ENCODE measurements at regions not wholly inside any gene's neighbourhood (a gene's known extent, or its start where the extent isn't known, plus 50 kb on each side); places are given as distances from the start of the nearest gene placed in this dataset.

- Histone ChIP-seq H3K4me2 (ENCODE audit: insufficient read depth, low read length) (peak overlapping the region; percentile 59; the same call in 1 of the 2 replicates), H3K27me3 (ENCODE audit: insufficient read depth, low read length, poor library complexity) (no peaks in the 10 kb centered on the region), H3K4me1 (ENCODE audit: insufficient read depth, low read length) (peaks cover 9% of the 10 kb centered on the region), H3K36me3 (ENCODE audit: insufficient read depth, low read length) (no peaks in the 10 kb centered on the region), H3K27ac (ENCODE audit: low read length) (no peak overlapping the region), H3K9ac (ENCODE audit: low read depth, low read length) (no peak overlapping the region), H4K20me1 (ENCODE audit: insufficient read depth, low read length) (no peaks in the 10 kb centered on the region), H3K9me3 (ENCODE audit: insufficient read depth, low read length, severe bottlenecking) (no peaks in the 10 kb centered on the region), H3K79me2 (ENCODE audit: insufficient read depth, low read length) (no peaks in the 10 kb centered on the region), H3K4me3 (ENCODE audit: low read depth in 1 of 2, low read length in 2 of 2) (peak overlapping the region in 1 of 2 experiments; percentile 50; a peak in 1 of 4 replicates), H2AFZ (ENCODE audit: low read depth, low read length) (peak overlapping the region; percentile 62)
- no peak for DNase-seq
- TF ChIP-seq CTCF (IDR thresholded peaks at IDR 0.05; ENCODE audit: borderline replicate concordance, extremely low read depth, low read length, poor library complexity, severe bottlenecking) (no peak), EZH2 (IDR thresholded peaks at IDR 0.05; ENCODE audit: borderline replicate concordance, low read depth, low read length, severe bottlenecking) (no peak)
- peak; percentile 22; the same call in 1 of the 3 replicates for ATAC-seq (ENCODE audit: insufficient read depth, low read depth)
Measured at GRCh38 chr5:23014266-23014665, 161.1 kb upstream of the CDH12 start.

GRCh38 chr5:23013395-23013998 lies 160.4 kb upstream of the CDH12 start:
- peak; percentile 72 for ATAC-seq (ENCODE audit: insufficient read depth, low read depth)
- Histone ChIP-seq H3K4me1 (ENCODE audit: insufficient read depth, low read length) (peaks cover 9% of the 10 kb centered on the region), H3K4me3 (ENCODE audit: low read depth in 1 of 2, low read length in 2 of 2) (peak overlapping the region; percentile 12 to 50; a peak in 2 of 4 replicates), H3K4me2 (ENCODE audit: insufficient read depth, low read length) (peak overlapping the region; percentile 59), H3K79me2 (ENCODE audit: insufficient read depth, low read length) (no peaks in the 10 kb centered on the region), H3K9me3 (ENCODE audit: insufficient read depth, low read length, severe bottlenecking) (no peaks in the 10 kb centered on the region), H3K27me3 (ENCODE audit: insufficient read depth, low read length, poor library complexity) (no peaks in the 10 kb centered on the region), H4K20me1 (ENCODE audit: insufficient read depth, low read length) (no peaks in the 10 kb centered on the region), H2AFZ (ENCODE audit: low read depth, low read length) (peak overlapping the region; percentile 64), H3K27ac (ENCODE audit: low read length) (no peak overlapping the region), H3K36me3 (ENCODE audit: insufficient read depth, low read length) (no peaks in the 10 kb centered on the region), H3K9ac (ENCODE audit: low read depth, low read length) (peak overlapping the region; percentile 43)
- no peak for TF ChIP-seq EZH2 (IDR thresholded peaks at IDR 0.05; ENCODE audit: borderline replicate concordance, low read depth, low read length, severe bottlenecking)
- TF ChIP-seq CTCF (IDR thresholded peaks at IDR 0.05; ENCODE audit: borderline replicate concordance, extremely low read depth, low read length, poor library complexity, severe bottlenecking) = no peak
- DNase-seq = no peak

GRCh38 chr5:23012842-23013241 lies 159.7 kb upstream of the CDH12 start:
- TF ChIP-seq EZH2 (IDR thresholded peaks at IDR 0.05; ENCODE audit: borderline replicate concordance, low read depth, low read length, severe bottlenecking) (no peak), CTCF (IDR thresholded peaks at IDR 0.05; ENCODE audit: borderline replicate concordance, extremely low read depth, low read length, poor library complexity, severe bottlenecking) (no peak)
- ATAC-seq (ENCODE audit: insufficient read depth, low read depth) = peak; percentile 41; the same call in 2 of the 3 replicates
- no peak overlapping the region for H3K27ac ChIP-seq (ENCODE audit: low read length)

More at GRCh38 chr5:23012842-23013241, 159.7 kb upstream of the CDH12 start:
- no peaks in the 10 kb centered on the region for H3K36me3 ChIP-seq (ENCODE audit: insufficient read depth, low read length)
- H2AFZ ChIP-seq (ENCODE audit: low read depth, low read length) = peak overlapping the region; percentile 64
- H3K4me1 ChIP-seq (ENCODE audit: insufficient read depth, low read length) = peaks cover 9% of the 10 kb centered on the region
- H4K20me1 ChIP-seq (ENCODE audit: insufficient read depth, low read length) = no peaks in the 10 kb centered on the region
- DNase-seq = no peak
- H3K79me2 ChIP-seq (ENCODE audit: insufficient read depth, low read length) = no peaks in the 10 kb centered on the region
- no peaks in the 10 kb centered on the region for H3K9me3 ChIP-seq (ENCODE audit: insufficient read depth, low read length, severe bottlenecking)
- H3K9ac ChIP-seq (ENCODE audit: low read depth, low read length) = peak overlapping the region; percentile 43
- no peaks in the 10 kb centered on the region for H3K27me3 ChIP-seq (ENCODE audit: insufficient read depth, low read length, poor library complexity)
- H3K4me3 ChIP-seq (ENCODE audit: low read depth in 1 of 2, low read length in 2 of 2) = peak overlapping the region; percentile 12 to 50; a peak in 3 of 4 replicates
- peak overlapping the region; percentile 59 for H3K4me2 ChIP-seq (ENCODE audit: insufficient read depth, low read length)

All from DND-41 (cell line).